Activated naive CD4-positive, alpha-beta T cell (primary cell): ENCODE measurements at regions not wholly inside any gene's neighbourhood (a gene's known extent, or its start where the extent isn't known, plus 50 kb on each side); places are given as distances from the start of the nearest gene placed in this dataset.

Experiments
- DNase-seq, 4 experiments: peaks; one replicate each; lab custom pipeline; 2025; lab: John Stamatoyannopoulos, UW

- DNase-seq, result no peak
These were observed 121.3 kb downstream of the RPS29 start for GRCh38 chr14:49464885-49465284.

- DNase-seq, result no peak
These were observed 123.0 kb downstream of the RPS29 start for GRCh38 chr14:49463146-49463545.

GRCh38 chr14:49461529-49462401 is 124.4 kb downstream of the RPS29 start:
- peak in 2 of 4 experiments; percentile 4 to 6 for DNase-seq

- no peak for DNase-seq
These were observed 125.5 kb downstream of the RPS29 start for GRCh38 chr14:49460662-49461061.

GRCh38 chr14:49456589-49456988 is 129.6 kb downstream of the RPS29 start:
- no peak for DNase-seq

- DNase-seq, result no peak
These were observed 134.2 kb downstream of the RPS29 start for GRCh38 chr14:49451938-49452337.

- no peak for DNase-seq
These were observed 136.4 kb downstream of the RPS29 start for GRCh38 chr14:49449749-49450148.

- DNase-seq, result no peak
These were observed 138.6 kb downstream of the RPS29 start for GRCh38 chr14:49447540-49448107.

- DNase-seq, result no peak
These were observed 139.4 kb downstream of the RPS29 start for GRCh38 chr14:49446801-49447200.

- no peak for DNase-seq
These were observed 147.9 kb downstream of the RPS29 start for GRCh38 chr14:49438256-49438770.

- DNase-seq, result no peak
These were observed 158.1 kb downstream of the RPS29 start for GRCh38 chr14:49428076-49428475.

GRCh38 chr14:49427117-49427516 is 159.1 kb downstream of the RPS29 start:
- no peak for DNase-seq

- no peak for DNase-seq
These were observed 160.3 kb downstream of the RPS29 start for GRCh38 chr14:49425921-49426320.

GRCh38 chr14:49424436-49425331 is 161.5 kb downstream of the RPS29 start:
- no peak for DNase-seq

- no peak for DNase-seq
These were observed 166.0 kb downstream of the RPS29 start for GRCh38 chr14:49420201-49420600.

- no peak for DNase-seq
These were observed 167.4 kb downstream of the RPS29 start for GRCh38 chr14:49418789-49419188.

GRCh38 chr14:49417790-49418189 is 168.4 kb downstream of the RPS29 start:
- no peak for DNase-seq

- no peak for DNase-seq
These were observed 177.8 kb downstream of the RPS29 start for GRCh38 chr14:49408187-49408933.

- no peak for DNase-seq
These were observed 180.9 kb downstream of the RPS29 start for GRCh38 chr14:49405291-49405690.

- no peak for DNase-seq
These were observed 184.8 kb downstream of the RPS29 start for GRCh38 chr14:49401373-49401772.

- no peak for DNase-seq
These were observed 189.4 kb downstream of the RPS29 start for GRCh38 chr14:49396801-49397200.

GRCh38 chr14:49381778-49382177 is 204.4 kb downstream of the RPS29 start:
- no peak for DNase-seq
